ENCODE measurements at regions not wholly inside any gene's neighbourhood (a gene's known extent, or its start where the extent isn't known, plus 50 kb on each side); places are given as distances from the start of the nearest gene placed in this dataset.

- Mint-ChIP-seq H3K27me3 (peaks cover 26% of the 10 kb centered on the region), H3K4me3 (no peak overlapping the region), H3K4me1 (peaks cover 17% of the 10 kb centered on the region), H3K9me3 (ENCODE audit: low read depth) (no peaks in the 10 kb centered on the region), H3K27ac (no peak overlapping the region), H3K36me3 (no peaks in the 10 kb centered on the region)
- DNase-seq (peak; percentile 19), ATAC-seq (no peak)
- CTCF ChIA-PET, result no interaction called here
These were observed 180.1 kb upstream of the CST7 start for GRCh38 chr20:24768713-24769601.

GRCh38 chr20:24769878-24770627, 179.0 kb upstream of the CST7 start:
- peak; percentile 33 for DNase-seq

GRCh38 chr20:24770628-24771541, 178.2 kb upstream of the CST7 start:
- peaks cover 7% of the 10 kb centered on the region for H3K36me3 Mint-ChIP-seq
- CTCF ChIA-PET, result no interaction called here
- H3K27me3 Mint-ChIP-seq, result peaks cover 29% of the 10 kb centered on the region
- H3K9me3 Mint-ChIP-seq (ENCODE audit: low read depth), result peaks cover 2% of the 10 kb centered on the region
- no peak overlapping the region for H3K4me3 Mint-ChIP-seq
- DNase-seq (peak; percentile 28), ATAC-seq (no peak)
- no peak overlapping the region for H3K27ac Mint-ChIP-seq
- peaks cover 25% of the 10 kb centered on the region for H3K4me1 Mint-ChIP-seq

More at GRCh38 chr20:24769878-24770627, 179.0 kb upstream of the CST7 start:
- Mint-ChIP-seq H3K27ac (no peak overlapping the region), H3K27me3 (peaks cover 27% of the 10 kb centered on the region), H3K4me1 (peaks cover 25% of the 10 kb centered on the region), H3K36me3 (peaks cover 5% of the 10 kb centered on the region), H3K4me3 (no peak overlapping the region), H3K9me3 (ENCODE audit: low read depth) (no peaks in the 10 kb centered on the region)
- no peak for ATAC-seq
- CTCF ChIA-PET, result no interaction called here

GRCh38 chr20:24771542-24772061, 177.5 kb upstream of the CST7 start:
- peaks cover 7% of the 10 kb centered on the region for H3K36me3 Mint-ChIP-seq
- peaks cover 25% of the 10 kb centered on the region for H3K4me1 Mint-ChIP-seq
- peak; percentile 25 for DNase-seq
- peaks cover 2% of the 10 kb centered on the region for H3K9me3 Mint-ChIP-seq (ENCODE audit: low read depth)
- ATAC-seq, result no peak
- no peak overlapping the region for H3K27ac Mint-ChIP-seq
- no peak overlapping the region for H3K4me3 Mint-ChIP-seq
- peaks cover 35% of the 10 kb centered on the region for H3K27me3 Mint-ChIP-seq
- CTCF ChIA-PET, result no interaction called here

- no peak overlapping the region for H3K4me3 Mint-ChIP-seq
- DNase-seq, result peak; percentile 12
- CTCF ChIA-PET, result no interaction called here
- H3K27me3 Mint-ChIP-seq, result peaks cover 43% of the 10 kb centered on the region
- peaks cover 2% of the 10 kb centered on the region for H3K9me3 Mint-ChIP-seq (ENCODE audit: low read depth)
- H3K4me1 Mint-ChIP-seq, result peaks cover 25% of the 10 kb centered on the region
- H3K27ac Mint-ChIP-seq, result no peak overlapping the region
- no peak for ATAC-seq
- H3K36me3 Mint-ChIP-seq, result peaks cover 7% of the 10 kb centered on the region
These were observed 176.4 kb upstream of the CST7 start for GRCh38 chr20:24772667-24773066.

- H3K9me3 Mint-ChIP-seq (ENCODE audit: low read depth), result peaks cover 2% of the 10 kb centered on the region
- no peak overlapping the region for H3K4me3 Mint-ChIP-seq
- H3K27ac Mint-ChIP-seq, result no peak overlapping the region
- ATAC-seq (no peak), DNase-seq (peak; percentile 27)
- CTCF ChIA-PET, result no interaction called here
- H3K27me3 Mint-ChIP-seq, result peaks cover 46% of the 10 kb centered on the region
- H3K4me1 Mint-ChIP-seq, result peaks cover 25% of the 10 kb centered on the region
- peaks cover 7% of the 10 kb centered on the region for H3K36me3 Mint-ChIP-seq
These were observed 175.9 kb upstream of the CST7 start for GRCh38 chr20:24773168-24773567.

- Mint-ChIP-seq H3K27ac (peak overlapping the region; percentile 20), H3K36me3 (peaks cover 7% of the 10 kb centered on the region), H3K4me1 (peaks cover 25% of the 10 kb centered on the region), H3K9me3 (ENCODE audit: low read depth) (peaks cover 2% of the 10 kb centered on the region), H3K27me3 (peaks cover 50% of the 10 kb centered on the region), H3K4me3 (no peak overlapping the region)
- CTCF ChIA-PET, result no interaction called here
- DNase-seq, result peak; percentile 60
- peak; percentile 84 for ATAC-seq
These were observed 175.3 kb upstream of the CST7 start for GRCh38 chr20:24773751-24774201.

GRCh38 chr20:24775966-24776365, 173.1 kb upstream of the CST7 start:
- Mint-ChIP-seq H3K4me1 (peaks cover 32% of the 10 kb centered on the region), H3K9me3 (ENCODE audit: low read depth) (peaks cover 2% of the 10 kb centered on the region), H3K4me3 (no peak overlapping the region), H3K27ac (no peak overlapping the region), H3K27me3 (peaks cover 51% of the 10 kb centered on the region), H3K36me3 (peaks cover 7% of the 10 kb centered on the region)
- ATAC-seq (no peak), DNase-seq (no peak)
- CTCF ChIA-PET, result no interaction called here

GRCh38 chr20:24776755-24777271, 172.3 kb upstream of the CST7 start:
- CTCF ChIA-PET, result no interaction called here
- ATAC-seq (no peak), DNase-seq (no peak)
- Mint-ChIP-seq H3K27me3 (peaks cover 43% of the 10 kb centered on the region), H3K9me3 (ENCODE audit: low read depth) (peaks cover 2% of the 10 kb centered on the region), H3K27ac (no peak overlapping the region), H3K4me3 (no peak overlapping the region), H3K4me1 (peaks cover 30% of the 10 kb centered on the region), H3K36me3 (peaks cover 7% of the 10 kb centered on the region)

- CTCF ChIA-PET, result no interaction called here
- Mint-ChIP-seq H3K4me3 (no peak overlapping the region), H3K27me3 (peaks cover 41% of the 10 kb centered on the region), H3K36me3 (peaks cover 7% of the 10 kb centered on the region), H3K4me1 (peaks cover 27% of the 10 kb centered on the region), H3K27ac (no peak overlapping the region), H3K9me3 (ENCODE audit: low read depth) (peaks cover 2% of the 10 kb centered on the region)
- ATAC-seq (no peak), DNase-seq (no peak)
These were observed 171.3 kb upstream of the CST7 start for GRCh38 chr20:24777746-24778145.

GRCh38 chr20:24778585-24779031, 170.5 kb upstream of the CST7 start:
- Mint-ChIP-seq H3K36me3 (peaks cover 7% of the 10 kb centered on the region), H3K4me3 (no peak overlapping the region), H3K27ac (no peak overlapping the region), H3K4me1 (peaks cover 19% of the 10 kb centered on the region), H3K27me3 (peaks cover 41% of the 10 kb centered on the region), H3K9me3 (ENCODE audit: low read depth) (peaks cover 2% of the 10 kb centered on the region)
- ATAC-seq (no peak), DNase-seq (no peak)
- CTCF ChIA-PET, result no interaction called here

- Mint-ChIP-seq H3K27ac (no peak overlapping the region), H3K4me3 (no peak overlapping the region), H3K27me3 (peaks cover 40% of the 10 kb centered on the region), H3K4me1 (peaks cover 13% of the 10 kb centered on the region), H3K36me3 (peaks cover 7% of the 10 kb centered on the region), H3K9me3 (ENCODE audit: low read depth) (peaks cover 2% of the 10 kb centered on the region)
- no peak for ATAC-seq
- no peak for DNase-seq
- CTCF ChIA-PET, result no interaction called here
These were observed 169.9 kb upstream of the CST7 start for GRCh38 chr20:24779131-24779530.

GRCh38 chr20:24779946-24780345, 169.1 kb upstream of the CST7 start:
- peaks cover 2% of the 10 kb centered on the region for H3K9me3 Mint-ChIP-seq (ENCODE audit: low read depth)
- peaks cover 35% of the 10 kb centered on the region for H3K27me3 Mint-ChIP-seq
- DNase-seq, result no peak
- peaks cover 3% of the 10 kb centered on the region for H3K36me3 Mint-ChIP-seq
- no peak overlapping the region for H3K27ac Mint-ChIP-seq
- ATAC-seq, result no peak
- peaks cover 14% of the 10 kb centered on the region for H3K4me1 Mint-ChIP-seq
- CTCF ChIA-PET, result no interaction called here
- H3K4me3 Mint-ChIP-seq, result no peak overlapping the region

Data from activated CD8-positive, alpha-beta memory T cell treated with anti-CD3 and anti-CD28 coated beads, Interleukin-2, amount 10 ng/mL, durations not matched to agents 7 days and 5 days (primary cell).